ENCODE measurements at regions not wholly inside any gene's neighbourhood (a gene's known extent, or its start where the extent isn't known, plus 50 kb on each side); places are given as distances from the start of the nearest gene placed in this dataset.
"Not testable (repeated sequence)": the region's sequence is repeated elsewhere in the genome, so short reads cannot be mapped to it uniquely, and the experiment has no call there.

GRCh38 chr18:38496222-38496793 is 930.7 kb upstream of the CELF4 start:
- Histone ChIP-seq H3F3A (ENCODE audit: low read depth) (no peaks in the 10 kb centered on the region), H3K27me3 (no peaks in the 10 kb centered on the region), H3K9me3 (ENCODE audit: low read depth) (no peaks in the 10 kb centered on the region), H3K4me2 (no peak overlapping the region), H3K9ac (no peak overlapping the region), H3K4me3 (no peak overlapping the region), H2AFZ (replicated peaks) (no peak overlapping the region), H3K27ac (no peak overlapping the region), H3K79me2 (ENCODE audit: low read depth) (no peaks in the 10 kb centered on the region), H4K20me1 (ENCODE audit: low read depth) (no peaks in the 10 kb centered on the region), H3K36me3 (no peaks in the 10 kb centered on the region), H3K4me1 (no peaks in the 10 kb centered on the region)
- H3K4me3 Mint-ChIP-seq: no peak overlapping the region
- no peak for TF ChIP-seq EZH2phosphoT487 (IDR thresholded peaks at IDR 0.05)
- no peak for TF ChIP-seq EZH2 (IDR thresholded peaks at IDR 0.05)
- TF ChIP-seq CTCF (IDR thresholded peaks at IDR 0.05): no peak
- DNase-seq (ENCODE audit: low spot score): no peak
- no peaks in the 10 kb centered on the region for H3K4me1 Mint-ChIP-seq
- H3K27ac Mint-ChIP-seq: no peak overlapping the region
- no peaks in the 10 kb centered on the region for H3K36me3 Mint-ChIP-seq
- no peaks in the 10 kb centered on the region for H3K9me3 Mint-ChIP-seq
- no peaks in the 10 kb centered on the region for H3K27me3 Mint-ChIP-seq (ENCODE audit: insufficient read depth, low read depth)

DNA sequence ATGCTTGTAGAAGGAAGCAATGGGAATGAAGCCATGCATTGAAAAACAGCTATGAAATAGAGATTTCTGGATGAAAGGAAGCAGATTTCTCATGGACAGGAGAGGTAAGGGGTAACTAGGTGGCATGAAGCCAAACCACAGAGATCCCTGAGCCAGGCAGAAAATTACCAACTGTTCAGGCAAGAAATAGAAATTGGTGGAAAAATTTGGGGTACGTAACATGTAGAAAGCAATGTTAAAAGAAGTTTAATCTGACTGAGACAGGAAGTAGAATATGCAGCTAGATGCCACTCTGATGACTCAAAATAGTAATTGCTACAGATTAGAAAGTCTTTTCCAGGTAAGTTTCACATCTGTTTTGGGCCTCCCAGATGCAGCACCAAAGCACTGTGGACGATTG is 928.5 kb upstream of the CELF4 start:
- Histone ChIP-seq H3K9me3 (ENCODE audit: low read depth) (no peaks in the 10 kb centered on the region), H3K9ac (no peak overlapping the region), H3K4me2 (no peak overlapping the region), H3K27ac (no peak overlapping the region), H3K4me1 (no peaks in the 10 kb centered on the region), H3K79me2 (ENCODE audit: low read depth) (no peaks in the 10 kb centered on the region), H3K27me3 (no peaks in the 10 kb centered on the region), H3F3A (ENCODE audit: low read depth) (no peaks in the 10 kb centered on the region), H2AFZ (replicated peaks) (no peak overlapping the region), H3K36me3 (no peaks in the 10 kb centered on the region), H3K4me3 (no peak overlapping the region), H4K20me1 (ENCODE audit: low read depth) (no peaks in the 10 kb centered on the region)
- Mint-ChIP-seq H3K27ac (no peak overlapping the region), H3K27me3 (ENCODE audit: insufficient read depth, low read depth) (no peaks in the 10 kb centered on the region), H3K9me3 (no peaks in the 10 kb centered on the region), H3K36me3 (no peaks in the 10 kb centered on the region), H3K4me1 (no peaks in the 10 kb centered on the region), H3K4me3 (no peak overlapping the region)
- TF ChIP-seq EZH2 (IDR thresholded peaks at IDR 0.05) (no peak), CTCF (IDR thresholded peaks at IDR 0.05) (no peak), EZH2phosphoT487 (IDR thresholded peaks at IDR 0.05) (no peak)
- no peak for DNase-seq (ENCODE audit: low spot score)

- no peak overlapping the region for H3K27ac Mint-ChIP-seq
- Histone ChIP-seq H3K9me3 (ENCODE audit: low read depth) (no peaks in the 10 kb centered on the region), H3K4me2 (no peak overlapping the region), H3K36me3 (no peaks in the 10 kb centered on the region), H3K27me3 (no peaks in the 10 kb centered on the region), H3K4me3 (no peak overlapping the region), H3F3A (ENCODE audit: low read depth) (no peaks in the 10 kb centered on the region), H3K9ac (no peak overlapping the region), H3K4me1 (no peaks in the 10 kb centered on the region), H3K27ac (no peak overlapping the region), H2AFZ (replicated peaks) (no peak overlapping the region), H3K79me2 (ENCODE audit: low read depth) (no peaks in the 10 kb centered on the region), H4K20me1 (ENCODE audit: low read depth) (no peaks in the 10 kb centered on the region)
- no peaks in the 10 kb centered on the region for H3K4me1 Mint-ChIP-seq
- no peak for TF ChIP-seq CTCF (IDR thresholded peaks at IDR 0.05)
- no peak for TF ChIP-seq EZH2 (IDR thresholded peaks at IDR 0.05)
- no peak for TF ChIP-seq EZH2phosphoT487 (IDR thresholded peaks at IDR 0.05)
- H3K9me3 Mint-ChIP-seq: no peaks in the 10 kb centered on the region
- no peak for DNase-seq (ENCODE audit: low spot score)
- no peak overlapping the region for H3K4me3 Mint-ChIP-seq
- H3K36me3 Mint-ChIP-seq: no peaks in the 10 kb centered on the region
- no peaks in the 10 kb centered on the region for H3K27me3 Mint-ChIP-seq (ENCODE audit: insufficient read depth, low read depth)
Measured at GRCh38 chr18:38491195-38491594, 925.6 kb upstream of the CELF4 start.

GRCh38 chr18:38489721-38490120 is 924.1 kb upstream of the CELF4 start:
- H3K36me3 Mint-ChIP-seq; H3K36me3 ChIP-seq; H3K79me2 ChIP-seq (ENCODE audit: low read depth); H4K20me1 ChIP-seq (ENCODE audit: low read depth); H3K4me3 Mint-ChIP-seq; H3K9me3 Mint-ChIP-seq; H3K9me3 ChIP-seq (ENCODE audit: low read depth); H3K4me1 Mint-ChIP-seq; DNase-seq (ENCODE audit: low spot score); H3K27me3 ChIP-seq; H3K9ac ChIP-seq; H3K4me3 ChIP-seq; H3K27ac ChIP-seq; H3K4me1 ChIP-seq; H3K27ac Mint-ChIP-seq; H3F3A ChIP-seq (ENCODE audit: low read depth); H3K27me3 Mint-ChIP-seq (ENCODE audit: insufficient read depth, low read depth); H3K4me2 ChIP-seq; H2AFZ ChIP-seq (replicated peaks): not testable (repeated sequence)
